Stimulated activated naive B cell treated with anti-CD40 and anti-IgM and Interleukin-4, amounts not matched to agents 10 μg/mL and 1 μg/mL and 100 μg/mL, for 72 hours (primary cell): ENCODE measurements at regions not wholly inside any gene's neighbourhood (a gene's known extent, or its start where the extent isn't known, plus 50 kb on each side); places are given as distances from the start of the nearest gene placed in this dataset.

ENCODE experiments used
- ATAC-seq, 2 donors: fragments of 150-1000 bp; cut with Tn5 transposase; replicated peaks; 2 replicates each; pipeline ENCODE4 v1.10.0; 2021; ENCODE audit warnings: moderate library complexity in 1 of 2
- DNase-seq: peaks from one replicate; pipeline ENCODE4 v3.0.0; 2021
- H3K27ac Mint-ChIP-seq: one replicate; pipeline ENCODE4 v1.8.0; 2022; ENCODE audit warnings: mild to moderate bottlenecking, mixed read lengths
- H3K27me3 Mint-ChIP-seq, 2 donors: one replicate each; pipeline ENCODE4 v1.8.0; 2022; ENCODE audit warnings: mixed read lengths in 2 of 2
- H3K36me3 Mint-ChIP-seq, 2 donors: one replicate each; pipeline ENCODE4 v1.8.0; 2022; ENCODE audit warnings: mixed read lengths in 2 of 2, mild to moderate bottlenecking in 1 of 2
- H3K4me1 Mint-ChIP-seq, 2 donors: one replicate each; pipeline ENCODE4 v1.8.0; 2022; ENCODE audit warnings: mixed read lengths in 2 of 2, mild to moderate bottlenecking in 1 of 2
- H3K4me3 Mint-ChIP-seq, 2 donors: one replicate each; pipeline ENCODE4 v1.8.0; 2022; ENCODE audit warnings: mild to moderate bottlenecking in 2 of 2, mixed read lengths in 2 of 2, moderate library complexity in 1 of 2
- H3K9me3 Mint-ChIP-seq, 2 donors: one replicate each; pipeline ENCODE4 v1.8.0; 2022; ENCODE audit warnings: mixed read lengths in 2 of 2, mild to moderate bottlenecking in 1 of 2

DNA sequence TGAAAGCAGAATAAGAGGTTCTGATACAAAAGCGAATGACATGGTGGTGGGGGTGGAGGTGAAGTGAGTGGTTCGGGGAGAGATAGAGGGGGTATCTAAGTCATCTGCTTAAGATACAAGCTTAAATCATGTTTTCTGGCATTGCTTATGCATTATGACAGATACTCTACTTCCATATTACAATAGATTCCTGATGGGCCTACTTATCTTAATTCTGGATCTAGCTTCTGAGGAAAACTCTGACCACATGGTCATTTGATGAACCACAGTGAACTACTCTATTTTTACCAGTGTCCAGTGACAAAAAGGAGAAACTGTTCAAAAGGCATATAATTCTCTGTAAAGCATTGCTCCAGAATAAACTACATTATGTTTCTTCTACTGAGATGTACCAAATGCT lies 673.7 kb upstream of the CCDC54 start:
- Mint-ChIP-seq H3K27me3 (no peaks in the 10 kb centered on the region), H3K4me1 (no peaks in the 10 kb centered on the region), H3K9me3 (no peaks in the 10 kb centered on the region), H3K27ac (no peak overlapping the region), H3K4me3 (no peak overlapping the region), H3K36me3 (no peaks in the 10 kb centered on the region)
- ATAC-seq, result no peak
- no peak for DNase-seq

DNA sequence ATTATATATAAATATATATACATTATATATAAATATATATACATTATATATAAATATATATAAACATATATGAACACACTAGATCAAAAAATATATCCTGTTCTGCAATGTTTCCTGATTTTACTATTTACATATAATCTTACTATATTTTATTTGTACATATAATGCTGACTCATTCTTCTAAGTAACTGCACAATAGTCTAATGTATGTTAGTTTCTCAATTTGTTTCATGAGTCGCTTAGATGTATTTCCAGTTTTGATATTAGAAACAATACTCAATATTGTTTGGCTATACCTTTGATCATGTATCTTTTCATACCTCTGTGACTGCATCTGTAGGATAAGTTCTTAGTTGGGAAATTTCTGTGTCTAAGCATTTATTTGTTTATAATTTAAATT lies 669.9 kb upstream of the CCDC54 start:
- Mint-ChIP-seq H3K4me1 (no peaks in the 10 kb centered on the region), H3K36me3 (no peaks in the 10 kb centered on the region), H3K9me3 (no peaks in the 10 kb centered on the region), H3K4me3 (no peak overlapping the region), H3K27ac (no peak overlapping the region), H3K27me3 (no peaks in the 10 kb centered on the region)
- ATAC-seq (no peak), DNase-seq (no peak)

DNA sequence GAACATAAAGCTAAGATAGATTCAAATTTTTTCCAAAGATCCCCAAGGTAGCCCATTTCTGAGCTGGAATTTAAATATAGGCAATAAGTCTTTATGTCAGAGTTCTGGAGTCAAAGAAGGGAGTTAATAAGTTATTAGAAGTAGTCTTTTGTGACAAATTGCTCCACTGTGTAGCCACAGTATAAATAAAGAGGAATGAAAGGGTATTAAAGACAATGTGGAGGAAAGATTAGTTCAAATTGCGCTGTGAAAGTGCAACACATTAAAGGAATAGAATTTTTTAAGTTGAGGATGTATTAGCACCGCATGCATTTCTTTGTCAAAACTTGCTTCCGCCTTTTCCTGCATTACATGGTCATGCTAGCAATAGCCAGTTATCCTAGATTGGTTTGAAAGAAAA lies 666.6 kb upstream of the CCDC54 start:
- H3K9me3 Mint-ChIP-seq, result peaks cover 0 to 3% of the 10 kb centered on the region in 2 donors
- H3K27ac Mint-ChIP-seq, result no peak overlapping the region
- ATAC-seq (no peak), DNase-seq (no peak)
- H3K27me3 Mint-ChIP-seq, result no peaks in the 10 kb centered on the region
- no peaks in the 10 kb centered on the region for H3K36me3 Mint-ChIP-seq
- no peak overlapping the region for H3K4me3 Mint-ChIP-seq
- H3K4me1 Mint-ChIP-seq, result peaks cover 0 to 5% of the 10 kb centered on the region in 2 donors

DNA sequence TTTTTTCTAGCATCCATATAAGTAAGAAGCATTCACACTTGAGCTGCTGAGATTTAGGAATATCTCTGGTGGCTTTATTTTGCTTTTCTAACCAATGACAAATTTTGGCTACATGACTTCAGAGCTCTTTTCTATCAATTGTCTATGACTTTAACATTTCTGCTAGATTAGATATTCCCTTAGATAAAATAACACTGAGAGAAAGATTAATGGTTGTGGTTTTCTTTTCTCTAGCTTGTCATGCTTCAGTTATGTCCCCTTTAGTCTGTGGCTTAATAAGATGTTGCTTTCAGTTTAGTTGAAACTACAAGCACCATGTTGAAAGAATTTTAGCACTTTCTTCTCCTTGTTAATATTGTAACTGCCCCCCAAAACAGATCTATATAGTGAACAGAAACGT lies 665.6 kb upstream of the CCDC54 start:
- H3K27ac Mint-ChIP-seq, result no peak overlapping the region
- no peak for DNase-seq
- ATAC-seq, result no peak
- H3K4me1 Mint-ChIP-seq, result peaks cover 0 to 5% of the 10 kb centered on the region in 2 donors
- peaks cover 0 to 3% of the 10 kb centered on the region in 2 donors for H3K9me3 Mint-ChIP-seq
- no peaks in the 10 kb centered on the region for H3K36me3 Mint-ChIP-seq
- H3K27me3 Mint-ChIP-seq, result no peaks in the 10 kb centered on the region
- no peak overlapping the region for H3K4me3 Mint-ChIP-seq

DNA sequence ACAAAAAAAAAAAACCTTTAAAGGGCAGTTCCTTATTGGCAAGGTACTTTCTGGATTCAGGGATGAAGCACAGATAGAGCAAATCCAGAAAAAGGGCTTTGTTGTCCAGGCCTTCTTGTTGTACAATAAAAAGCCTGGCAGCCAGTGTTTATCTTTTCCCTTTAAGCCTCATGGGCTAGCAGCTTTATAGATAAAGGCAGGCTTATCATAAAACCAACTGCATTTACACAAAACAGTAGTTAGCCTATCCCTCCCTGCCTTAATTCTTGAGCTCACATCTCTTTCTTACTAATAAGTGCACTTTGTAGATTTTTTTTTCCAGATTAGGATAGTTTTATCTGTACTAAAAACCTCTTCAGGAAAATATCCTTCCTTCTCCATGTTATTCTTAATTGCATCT lies 662.8 kb upstream of the CCDC54 start:
- H3K36me3 Mint-ChIP-seq, result no peaks in the 10 kb centered on the region
- DNase-seq, result no peak
- peaks cover 1 to 5% of the 10 kb centered on the region in 2 donors for H3K4me1 Mint-ChIP-seq
- H3K27ac Mint-ChIP-seq, result no peak overlapping the region
- H3K27me3 Mint-ChIP-seq, result no peaks in the 10 kb centered on the region
- H3K4me3 Mint-ChIP-seq, result no peak overlapping the region
- ATAC-seq, result no peak
- peaks cover 0 to 3% of the 10 kb centered on the region in 2 donors for H3K9me3 Mint-ChIP-seq

DNA sequence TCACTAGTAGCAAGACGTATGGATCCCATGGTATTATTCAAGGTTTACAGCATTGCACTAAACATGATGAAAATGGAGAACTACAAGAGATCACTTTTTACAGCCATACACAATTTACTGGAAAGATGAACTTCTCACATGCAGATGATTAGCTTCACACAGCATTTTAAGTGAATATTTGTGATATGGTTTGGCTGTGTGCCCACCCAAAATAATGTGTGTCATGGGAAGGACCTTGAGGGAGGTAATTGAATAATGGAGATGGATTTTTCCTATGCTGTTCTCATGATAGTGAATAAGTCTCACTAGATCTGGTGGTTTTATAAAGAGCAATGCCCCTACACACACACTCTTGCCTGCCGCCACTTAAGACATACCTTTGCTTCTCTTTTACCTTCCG lies 662.0 kb upstream of the CCDC54 start:
- Mint-ChIP-seq H3K36me3 (no peaks in the 10 kb centered on the region), H3K9me3 (peaks cover 0 to 3% of the 10 kb centered on the region in 2 donors), H3K4me1 (peaks cover 1 to 5% of the 10 kb centered on the region in 2 donors), H3K4me3 (no peak overlapping the region), H3K27me3 (no peaks in the 10 kb centered on the region), H3K27ac (no peak overlapping the region)
- no peak for ATAC-seq
- no peak for DNase-seq

DNA sequence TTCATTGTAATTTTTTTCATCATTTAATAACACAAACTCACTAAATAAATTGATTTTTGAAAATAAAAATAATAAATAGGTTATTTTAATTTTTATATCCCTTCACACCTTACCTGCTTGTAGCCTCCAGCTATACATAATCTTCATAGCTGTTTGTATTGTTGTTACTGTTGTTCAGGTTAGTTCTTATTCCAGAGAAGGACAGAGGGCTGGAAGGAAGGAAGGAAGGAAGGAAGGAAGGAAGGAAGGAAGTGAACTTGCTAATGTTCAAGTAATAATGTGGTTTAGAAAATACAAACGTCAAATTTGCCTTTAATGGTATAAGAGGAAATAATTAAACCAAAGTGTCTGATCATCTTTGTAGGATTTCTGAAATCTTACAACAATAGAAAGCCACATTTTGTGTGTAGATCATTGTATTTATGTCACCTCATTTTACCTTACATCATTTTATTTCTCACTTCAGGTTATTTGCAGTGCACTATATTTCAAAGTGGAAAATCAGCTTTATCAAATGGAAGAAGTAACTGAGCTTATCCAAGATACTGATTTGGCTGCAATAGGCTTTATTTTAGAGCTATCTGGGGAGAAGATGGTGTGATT lies 660.0 kb upstream of the CCDC54 start:
- no peak for DNase-seq
- peaks cover 0 to 3% of the 10 kb centered on the region in 2 donors for H3K9me3 Mint-ChIP-seq
- H3K27ac Mint-ChIP-seq, result no peak overlapping the region
- H3K27me3 Mint-ChIP-seq, result no peaks in the 10 kb centered on the region
- ATAC-seq, result no peak
- H3K36me3 Mint-ChIP-seq, result no peaks in the 10 kb centered on the region
- H3K4me1 Mint-ChIP-seq, result peaks cover 1 to 5% of the 10 kb centered on the region in 2 donors
- no peak overlapping the region for H3K4me3 Mint-ChIP-seq

DNA sequence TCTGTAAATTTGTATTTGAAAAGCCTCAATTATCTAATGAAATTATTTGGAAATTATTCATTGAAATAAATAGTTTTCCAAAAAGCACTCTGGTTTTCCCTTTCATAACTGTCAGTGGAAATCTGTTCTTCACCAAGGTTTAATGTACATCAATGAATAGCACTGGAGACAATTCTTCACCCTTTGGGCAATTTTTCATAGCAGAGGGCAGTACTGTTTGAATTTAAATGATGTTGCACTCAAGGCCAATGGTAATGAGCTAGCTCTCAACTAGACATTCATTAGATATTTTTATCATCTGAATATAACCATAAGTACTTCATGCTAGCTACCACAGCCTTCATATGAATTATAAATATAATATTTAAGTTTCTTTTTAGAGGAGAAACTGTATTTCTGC lies 658.2 kb upstream of the CCDC54 start:
- DNase-seq, result no peak
- ATAC-seq, result no peak
- peaks cover 0 to 3% of the 10 kb centered on the region in 2 donors for H3K9me3 Mint-ChIP-seq
- no peaks in the 10 kb centered on the region for H3K27me3 Mint-ChIP-seq
- peaks cover 1 to 5% of the 10 kb centered on the region in 2 donors for H3K4me1 Mint-ChIP-seq
- H3K27ac Mint-ChIP-seq, result no peak overlapping the region
- H3K36me3 Mint-ChIP-seq, result no peaks in the 10 kb centered on the region
- no peak overlapping the region for H3K4me3 Mint-ChIP-seq

DNA sequence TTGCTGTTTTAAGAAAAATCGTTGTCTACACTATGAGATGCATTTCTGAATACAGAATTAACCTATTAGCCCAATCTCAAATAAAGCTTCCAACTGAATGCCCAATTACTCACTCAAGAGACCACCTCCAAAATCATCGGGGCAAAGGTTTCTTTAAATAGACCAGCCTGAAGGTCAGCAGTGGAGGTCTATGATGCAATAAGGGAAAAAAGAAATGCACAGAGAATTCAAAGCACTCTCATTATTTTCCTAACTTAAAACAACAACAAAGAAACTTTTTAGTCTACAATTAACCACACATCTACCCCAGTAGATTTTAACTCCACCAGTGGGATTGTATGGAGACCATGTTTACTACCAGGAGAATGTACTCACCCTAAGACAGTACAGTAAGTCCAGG lies 657.7 kb upstream of the CCDC54 start:
- no peaks in the 10 kb centered on the region for H3K36me3 Mint-ChIP-seq
- no peaks in the 10 kb centered on the region for H3K27me3 Mint-ChIP-seq
- no peak overlapping the region for H3K4me3 Mint-ChIP-seq
- DNase-seq (no peak), ATAC-seq (no peak)
- H3K4me1 Mint-ChIP-seq, result peaks cover 1 to 3% of the 10 kb centered on the region in 2 donors
- H3K9me3 Mint-ChIP-seq, result peaks cover 0 to 2% of the 10 kb centered on the region in 2 donors
- H3K27ac Mint-ChIP-seq, result no peak overlapping the region

DNA sequence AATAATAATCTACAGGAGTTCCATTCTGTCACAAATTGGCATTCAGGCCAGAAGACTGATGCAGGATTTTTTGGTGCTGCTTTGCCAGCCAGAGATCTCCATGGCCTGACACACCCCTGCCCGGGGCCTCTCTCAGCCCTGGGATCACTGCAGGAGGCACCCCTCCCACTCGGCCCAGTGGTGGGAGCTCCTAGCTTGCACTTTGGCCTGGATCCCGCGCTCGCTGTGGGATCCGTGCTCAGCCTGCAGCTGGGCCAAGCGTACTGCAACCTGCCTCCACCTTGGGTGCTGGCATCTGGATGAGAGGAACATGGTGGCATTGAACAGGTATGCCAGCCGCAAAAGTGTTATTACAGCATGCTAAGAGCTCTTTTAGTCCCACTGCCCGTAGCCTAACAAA lies 656.7 kb upstream of the CCDC54 start:
- Mint-ChIP-seq H3K4me1 (peaks cover 0 to 1% of the 10 kb centered on the region in 2 donors), H3K27ac (no peak overlapping the region), H3K4me3 (no peak overlapping the region), H3K9me3 (no peaks in the 10 kb centered on the region), H3K36me3 (no peaks in the 10 kb centered on the region), H3K27me3 (no peaks in the 10 kb centered on the region)
- DNase-seq, result no peak
- no peak for ATAC-seq

DNA sequence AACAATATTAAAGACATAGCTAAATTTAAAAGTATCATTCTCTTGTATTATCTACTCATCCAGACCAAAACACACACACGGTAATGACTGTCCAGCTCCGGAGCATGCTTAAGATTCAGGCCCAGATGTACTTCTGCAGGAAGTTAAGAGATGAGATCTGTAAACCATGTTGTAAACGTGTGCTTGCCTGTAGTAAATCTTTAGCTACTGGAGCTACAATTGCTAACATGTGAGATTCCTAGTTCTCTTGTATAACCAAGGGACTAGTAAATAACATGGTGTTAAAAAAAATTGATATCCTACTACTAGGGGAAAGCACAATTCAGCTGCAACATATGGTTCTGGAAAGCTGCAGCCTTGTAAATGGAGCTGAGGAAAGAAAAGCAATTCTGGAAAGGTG lies 651.7 kb upstream of the CCDC54 start:
- Mint-ChIP-seq H3K27ac (no peak overlapping the region), H3K36me3 (no peaks in the 10 kb centered on the region), H3K4me3 (no peak overlapping the region), H3K27me3 (no peaks in the 10 kb centered on the region), H3K4me1 (no peaks in the 10 kb centered on the region), H3K9me3 (no peaks in the 10 kb centered on the region)
- ATAC-seq, result no peak
- DNase-seq, result no peak

DNA sequence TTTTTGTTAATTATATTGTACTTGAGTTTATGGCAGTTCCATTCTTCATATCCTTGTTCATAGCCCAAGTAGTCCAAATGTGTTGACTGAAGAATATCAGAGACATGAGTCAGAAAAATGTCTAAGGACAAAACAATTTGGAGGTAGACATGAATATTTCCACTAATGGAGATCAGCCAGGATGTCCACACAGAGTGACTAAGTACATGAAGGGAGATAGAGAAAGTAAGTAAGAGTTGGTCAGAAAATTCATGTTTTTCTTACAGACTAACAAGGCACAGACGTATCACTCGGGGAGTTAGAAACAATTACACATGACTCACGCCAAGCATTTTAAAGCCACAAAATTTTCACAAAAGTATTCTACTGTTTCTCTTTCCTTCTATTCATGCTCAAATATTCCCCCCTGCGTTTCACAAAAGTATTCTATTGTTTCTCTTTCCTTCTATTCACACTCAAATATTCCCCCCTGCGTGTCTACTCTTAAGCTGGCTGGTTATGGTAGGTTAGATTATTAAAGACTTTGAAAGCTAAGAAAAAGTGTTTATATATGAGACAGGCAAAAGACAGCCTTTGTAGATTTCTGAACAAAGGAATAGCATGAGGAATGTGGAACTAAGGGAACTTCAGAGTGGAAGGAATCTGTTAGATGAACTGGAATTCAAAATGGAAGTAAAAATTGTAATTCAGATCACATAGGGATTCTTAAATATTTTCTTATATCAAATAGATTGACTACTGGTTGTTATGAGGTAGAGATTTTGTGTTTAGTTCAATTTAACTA lies 648.7 kb upstream of the CCDC54 start:
- H3K27me3 Mint-ChIP-seq, result peaks cover 0 to 5% of the 10 kb centered on the region in 2 donors
- no peak overlapping the region for H3K27ac Mint-ChIP-seq
- DNase-seq (no peak), ATAC-seq (no peak)
- H3K36me3 Mint-ChIP-seq, result no peaks in the 10 kb centered on the region
- H3K4me1 Mint-ChIP-seq, result no peaks in the 10 kb centered on the region
- no peak overlapping the region for H3K4me3 Mint-ChIP-seq
- H3K9me3 Mint-ChIP-seq, result no peaks in the 10 kb centered on the region

DNA sequence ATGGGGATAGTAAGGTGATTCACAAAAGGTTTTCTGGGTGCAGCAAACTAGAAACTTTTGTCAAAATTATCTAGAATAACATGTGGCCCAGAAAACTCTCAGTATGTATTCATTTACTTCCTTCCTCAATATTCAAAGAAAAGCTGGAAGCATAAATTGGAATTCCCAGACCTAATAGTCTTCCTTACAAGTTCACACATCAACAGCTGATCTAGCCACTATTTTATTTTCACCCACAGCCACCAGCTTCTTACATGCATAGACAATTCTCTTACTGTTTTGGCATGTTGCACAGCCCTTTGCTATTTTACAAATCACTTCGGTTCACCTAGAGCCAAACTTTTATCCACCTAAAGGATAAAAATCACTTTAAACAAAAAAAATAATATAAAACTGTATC lies 647.8 kb upstream of the CCDC54 start:
- H3K4me1 Mint-ChIP-seq, result no peaks in the 10 kb centered on the region
- no peaks in the 10 kb centered on the region for H3K36me3 Mint-ChIP-seq
- no peaks in the 10 kb centered on the region for H3K9me3 Mint-ChIP-seq
- peaks cover 0 to 5% of the 10 kb centered on the region in 2 donors for H3K27me3 Mint-ChIP-seq
- H3K27ac Mint-ChIP-seq, result no peak overlapping the region
- DNase-seq (no peak), ATAC-seq (no peak)
- no peak overlapping the region for H3K4me3 Mint-ChIP-seq

DNA sequence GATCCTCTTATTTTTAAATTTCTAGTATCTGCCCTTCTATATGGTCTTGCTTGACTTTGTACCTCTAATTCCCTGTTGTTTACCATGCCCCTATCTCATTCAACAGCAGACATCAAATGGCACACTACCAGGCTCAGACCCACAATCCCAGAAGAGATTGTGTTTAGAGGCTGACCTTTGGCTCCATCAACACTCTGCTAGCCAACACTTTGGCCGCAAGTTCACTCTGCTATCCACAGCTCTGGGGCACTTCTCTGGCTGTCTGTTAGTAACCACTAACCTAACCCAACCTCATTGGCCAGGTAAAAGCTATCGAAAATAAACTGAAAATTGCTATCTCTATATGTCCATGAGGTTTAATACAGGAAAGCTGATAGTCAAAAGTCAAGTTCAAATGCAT lies 646.0 kb upstream of the CCDC54 start:
- Mint-ChIP-seq H3K27ac (no peak overlapping the region), H3K4me1 (no peaks in the 10 kb centered on the region), H3K36me3 (no peaks in the 10 kb centered on the region), H3K4me3 (no peak overlapping the region), H3K9me3 (no peaks in the 10 kb centered on the region), H3K27me3 (peaks cover 0 to 5% of the 10 kb centered on the region in 2 donors)
- DNase-seq (no peak), ATAC-seq (no peak)

DNA sequence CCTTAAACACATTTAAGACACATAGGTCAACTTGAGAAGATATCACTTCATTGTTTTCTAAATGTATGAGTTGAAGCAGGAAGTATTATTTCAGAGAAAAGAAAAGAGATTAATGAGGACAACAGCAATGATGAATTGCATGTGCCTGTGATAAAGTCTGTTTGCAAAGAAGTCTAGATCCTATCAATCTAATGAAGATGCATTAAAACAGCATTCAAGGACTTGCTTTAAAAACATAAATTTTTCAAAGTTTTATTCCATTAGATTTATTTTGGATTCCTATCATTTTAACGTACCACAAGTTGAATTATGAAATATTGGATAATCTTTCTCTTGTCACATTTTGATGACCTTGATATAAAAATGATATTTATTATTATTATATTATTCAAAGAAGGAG lies 642.5 kb upstream of the CCDC54 start:
- Mint-ChIP-seq H3K4me3 (no peak overlapping the region), H3K4me1 (no peaks in the 10 kb centered on the region), H3K36me3 (no peaks in the 10 kb centered on the region), H3K27ac (no peak overlapping the region), H3K27me3 (peaks cover 0 to 5% of the 10 kb centered on the region in 2 donors), H3K9me3 (no peaks in the 10 kb centered on the region)
- no peak for DNase-seq
- no peak for ATAC-seq
